ENCODE measurements at regions not wholly inside any gene's neighbourhood (a gene's known extent, or its start where the extent isn't known, plus 50 kb on each side); places are given as distances from the start of the nearest gene placed in this dataset.

- TF ChIP-seq POLR2AphosphoS5 (IDR thresholded peaks at IDR 0.05) (no peak), POLR2A (IDR thresholded peaks at IDR 0.05) (no peak)
- TF ChIP-seq, protein P1, sequence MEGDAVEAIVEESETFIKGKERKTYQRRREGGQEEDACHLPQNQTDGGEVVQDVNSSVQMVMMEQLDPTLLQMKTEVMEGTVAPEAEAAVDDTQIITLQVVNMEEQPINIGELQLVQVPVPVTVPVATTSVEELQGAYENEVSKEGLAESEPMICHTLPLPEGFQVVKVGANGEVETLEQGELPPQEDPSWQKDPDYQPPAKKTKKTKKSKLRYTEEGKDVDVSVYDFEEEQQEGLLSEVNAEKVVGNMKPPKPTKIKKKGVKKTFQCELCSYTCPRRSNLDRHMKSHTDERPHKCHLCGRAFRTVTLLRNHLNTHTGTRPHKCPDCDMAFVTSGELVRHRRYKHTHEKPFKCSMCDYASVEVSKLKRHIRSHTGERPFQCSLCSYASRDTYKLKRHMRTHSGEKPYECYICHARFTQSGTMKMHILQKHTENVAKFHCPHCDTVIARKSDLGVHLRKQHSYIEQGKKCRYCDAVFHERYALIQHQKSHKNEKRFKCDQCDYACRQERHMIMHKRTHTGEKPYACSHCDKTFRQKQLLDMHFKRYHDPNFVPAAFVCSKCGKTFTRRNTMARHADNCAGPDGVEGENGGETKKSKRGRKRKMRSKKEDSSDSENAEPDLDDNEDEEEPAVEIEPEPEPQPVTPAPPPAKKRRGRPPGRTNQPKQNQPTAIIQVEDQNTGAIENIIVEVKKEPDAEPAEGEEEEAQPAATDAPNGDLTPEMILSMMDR (IDR thresholded peaks at IDR 0.05), result no peak
Observed at GRCh38 chr2:215190588-215190987, 52.2 kb upstream of the ABCA12 start.
